ENCODE measurements at regions not wholly inside any gene's neighbourhood (a gene's known extent, or its start where the extent isn't known, plus 50 kb on each side); places are given as distances from the start of the nearest gene placed in this dataset.

DNA sequence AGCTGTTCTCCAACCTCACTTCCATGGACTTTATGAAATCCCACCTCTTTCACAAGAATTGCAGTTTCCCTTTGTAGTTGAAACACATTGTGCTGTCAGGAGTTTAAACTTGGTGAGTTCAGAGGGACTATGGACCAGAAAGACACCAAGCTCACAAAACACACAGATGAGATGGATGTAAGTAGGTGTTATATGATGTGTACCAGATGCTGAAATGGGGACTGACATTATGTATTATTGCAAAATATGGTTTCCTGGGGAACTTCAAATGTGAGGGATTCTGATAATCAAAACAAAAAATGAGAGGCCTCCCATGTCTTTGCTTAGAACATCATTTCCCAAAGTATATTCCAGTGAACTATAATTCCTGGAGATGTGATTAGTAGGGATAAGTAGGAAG lies 401.1 kb upstream of the ARID1B start (continued):
- TF ChIP-seq POLR2AphosphoS5 (IDR thresholded peaks at IDR 0.05; ENCODE audit: low read depth, low read length): no peak
- TF ChIP-seq EZH2phosphoT487 (IDR thresholded peaks at IDR 0.05; ENCODE audit: borderline replicate concordance): no peak
- TF ChIP-seq, protein P1, sequence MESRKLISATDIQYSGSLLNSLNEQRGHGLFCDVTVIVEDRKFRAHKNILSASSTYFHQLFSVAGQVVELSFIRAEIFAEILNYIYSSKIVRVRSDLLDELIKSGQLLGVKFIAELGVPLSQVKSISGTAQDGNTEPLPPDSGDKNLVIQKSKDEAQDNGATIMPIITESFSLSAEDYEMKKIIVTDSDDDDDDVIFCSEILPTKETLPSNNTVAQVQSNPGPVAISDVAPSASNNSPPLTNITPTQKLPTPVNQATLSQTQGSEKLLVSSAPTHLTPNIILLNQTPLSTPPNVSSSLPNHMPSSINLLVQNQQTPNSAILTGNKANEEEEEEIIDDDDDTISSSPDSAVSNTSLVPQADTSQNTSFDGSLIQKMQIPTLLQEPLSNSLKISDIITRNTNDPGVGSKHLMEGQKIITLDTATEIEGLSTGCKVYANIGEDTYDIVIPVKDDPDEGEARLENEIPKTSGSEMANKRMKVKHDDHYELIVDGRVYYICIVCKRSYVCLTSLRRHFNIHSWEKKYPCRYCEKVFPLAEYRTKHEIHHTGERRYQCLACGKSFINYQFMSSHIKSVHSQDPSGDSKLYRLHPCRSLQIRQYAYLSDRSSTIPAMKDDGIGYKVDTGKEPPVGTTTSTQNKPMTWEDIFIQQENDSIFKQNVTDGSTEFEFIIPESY (IDR thresholded peaks at IDR 0.05; ENCODE audit: extremely low read depth, insufficient replicate concordance, low read length): no peak
- TF ChIP-seq, protein P2, sequence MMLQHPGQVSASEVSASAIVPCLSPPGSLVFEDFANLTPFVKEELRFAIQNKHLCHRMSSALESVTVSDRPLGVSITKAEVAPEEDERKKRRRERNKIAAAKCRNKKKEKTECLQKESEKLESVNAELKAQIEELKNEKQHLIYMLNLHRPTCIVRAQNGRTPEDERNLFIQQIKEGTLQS (IDR thresholded peaks at IDR 0.05): no peak
- TF ChIP-seq, protein P3, sequence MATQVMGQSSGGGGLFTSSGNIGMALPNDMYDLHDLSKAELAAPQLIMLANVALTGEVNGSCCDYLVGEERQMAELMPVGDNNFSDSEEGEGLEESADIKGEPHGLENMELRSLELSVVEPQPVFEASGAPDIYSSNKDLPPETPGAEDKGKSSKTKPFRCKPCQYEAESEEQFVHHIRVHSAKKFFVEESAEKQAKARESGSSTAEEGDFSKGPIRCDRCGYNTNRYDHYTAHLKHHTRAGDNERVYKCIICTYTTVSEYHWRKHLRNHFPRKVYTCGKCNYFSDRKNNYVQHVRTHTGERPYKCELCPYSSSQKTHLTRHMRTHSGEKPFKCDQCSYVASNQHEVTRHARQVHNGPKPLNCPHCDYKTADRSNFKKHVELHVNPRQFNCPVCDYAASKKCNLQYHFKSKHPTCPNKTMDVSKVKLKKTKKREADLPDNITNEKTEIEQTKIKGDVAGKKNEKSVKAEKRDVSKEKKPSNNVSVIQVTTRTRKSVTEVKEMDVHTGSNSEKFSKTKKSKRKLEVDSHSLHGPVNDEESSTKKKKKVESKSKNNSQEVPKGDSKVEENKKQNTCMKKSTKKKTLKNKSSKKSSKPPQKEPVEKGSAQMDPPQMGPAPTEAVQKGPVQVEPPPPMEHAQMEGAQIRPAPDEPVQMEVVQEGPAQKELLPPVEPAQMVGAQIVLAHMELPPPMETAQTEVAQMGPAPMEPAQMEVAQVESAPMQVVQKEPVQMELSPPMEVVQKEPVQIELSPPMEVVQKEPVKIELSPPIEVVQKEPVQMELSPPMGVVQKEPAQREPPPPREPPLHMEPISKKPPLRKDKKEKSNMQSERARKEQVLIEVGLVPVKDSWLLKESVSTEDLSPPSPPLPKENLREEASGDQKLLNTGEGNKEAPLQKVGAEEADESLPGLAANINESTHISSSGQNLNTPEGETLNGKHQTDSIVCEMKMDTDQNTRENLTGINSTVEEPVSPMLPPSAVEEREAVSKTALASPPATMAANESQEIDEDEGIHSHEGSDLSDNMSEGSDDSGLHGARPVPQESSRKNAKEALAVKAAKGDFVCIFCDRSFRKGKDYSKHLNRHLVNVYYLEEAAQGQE (IDR thresholded peaks at IDR 0.05; ENCODE audit: low read depth): no peak
- TF ChIP-seq SIN3A (IDR thresholded peaks at IDR 0.05; ENCODE audit: low read depth): no peak
- no peak for TF ChIP-seq FOSL1 (IDR thresholded peaks at IDR 0.05; ENCODE audit: low read depth)
- no peak for TF ChIP-seq SRF (IDR thresholded peaks at IDR 0.05; ENCODE audit: low read depth)

DNA sequence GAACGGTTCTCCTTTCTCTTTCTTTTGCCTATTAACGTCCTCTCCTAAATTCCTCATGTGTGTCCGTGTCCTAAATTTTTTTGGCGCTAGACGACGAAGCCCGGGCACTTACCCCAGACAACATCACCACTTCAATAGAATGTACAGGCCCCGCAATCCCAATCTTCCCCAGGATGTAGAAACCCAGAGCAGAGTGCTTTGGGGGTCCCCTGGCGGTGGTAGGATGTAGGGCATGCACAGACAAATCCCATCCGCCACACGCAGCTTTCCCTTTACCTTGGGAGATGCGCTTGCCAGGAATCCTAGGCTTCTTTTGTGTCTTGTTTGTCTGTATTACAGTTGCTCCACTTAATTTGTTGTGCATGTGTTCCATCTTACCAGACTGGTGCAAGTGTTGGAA lies 417.3 kb upstream of the ARID1B start:
- Histone ChIP-seq H3K9me2 (ENCODE audit: insufficient read depth) (no peaks in the 10 kb centered on the region), H3K9me3 (ENCODE audit: control insufficient read depth in 1 of 2, insufficient read depth in 1 of 2, low read depth in 1 of 2, low read length in 2 of 2) (no peaks in the 10 kb centered on the region), H2AFZ (ENCODE audit: low read depth, low read length, poor library complexity, severe bottlenecking) (no peak overlapping the region), H3K4me1 (ENCODE audit: control insufficient read depth in 1 of 2, insufficient read depth in 2 of 2, low read length in 2 of 2) (no peaks in the 10 kb centered on the region), H4K20me1 (ENCODE audit: insufficient read depth) (no peaks in the 10 kb centered on the region), H3K36me3 (ENCODE audit: control insufficient read depth in 1 of 2, insufficient read depth in 2 of 2, low read length in 2 of 2) (no peaks in the 10 kb centered on the region), H3K27me3 (ENCODE audit: insufficient read depth, low read length) (no peaks in the 10 kb centered on the region), H3K4me2 (ENCODE audit: low read length) (no peak overlapping the region), H3K79me2 (ENCODE audit: insufficient read depth, low read length) (no peaks in the 10 kb centered on the region), H3K27ac (ENCODE audit: low read depth, low read length) (no peak overlapping the region), H3K4me3 (replicated peaks in 1 of 2; ENCODE audit: low read depth in 1 of 2, low read length in 2 of 2) (no peak overlapping the region), H3K9ac (ENCODE audit: low read length) (no peak overlapping the region)
- ATAC-seq (peak; percentile 47; the same call in 1 of the 2 replicates), DNase-seq (ENCODE audit: low read depth, low spot score) (no peak)
- TF ChIP-seq SRF (IDR thresholded peaks at IDR 0.05; ENCODE audit: low read depth) (no peak), FOSL1 (IDR thresholded peaks at IDR 0.05; ENCODE audit: low read depth) (no peak), RAD21 (IDR thresholded peaks at IDR 0.05; ENCODE audit: low read depth) (peak; percentile 48)
- TF ChIP-seq, protein P4, sequence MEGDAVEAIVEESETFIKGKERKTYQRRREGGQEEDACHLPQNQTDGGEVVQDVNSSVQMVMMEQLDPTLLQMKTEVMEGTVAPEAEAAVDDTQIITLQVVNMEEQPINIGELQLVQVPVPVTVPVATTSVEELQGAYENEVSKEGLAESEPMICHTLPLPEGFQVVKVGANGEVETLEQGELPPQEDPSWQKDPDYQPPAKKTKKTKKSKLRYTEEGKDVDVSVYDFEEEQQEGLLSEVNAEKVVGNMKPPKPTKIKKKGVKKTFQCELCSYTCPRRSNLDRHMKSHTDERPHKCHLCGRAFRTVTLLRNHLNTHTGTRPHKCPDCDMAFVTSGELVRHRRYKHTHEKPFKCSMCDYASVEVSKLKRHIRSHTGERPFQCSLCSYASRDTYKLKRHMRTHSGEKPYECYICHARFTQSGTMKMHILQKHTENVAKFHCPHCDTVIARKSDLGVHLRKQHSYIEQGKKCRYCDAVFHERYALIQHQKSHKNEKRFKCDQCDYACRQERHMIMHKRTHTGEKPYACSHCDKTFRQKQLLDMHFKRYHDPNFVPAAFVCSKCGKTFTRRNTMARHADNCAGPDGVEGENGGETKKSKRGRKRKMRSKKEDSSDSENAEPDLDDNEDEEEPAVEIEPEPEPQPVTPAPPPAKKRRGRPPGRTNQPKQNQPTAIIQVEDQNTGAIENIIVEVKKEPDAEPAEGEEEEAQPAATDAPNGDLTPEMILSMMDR (IDR thresholded peaks at IDR 0.05 in 2 of 3, conservative IDR thresholded peaks at IDR 0.05 in 1 of 3; ENCODE audit: borderline replicate concordance in 1 of 3, insufficient read depth in 1 of 3, low read depth in 2 of 3, low read length in 2 of 3): peak in 2 of 3 experiments; percentile 43 to 44; a peak in 4 of 6 replicates
- BruUV-seq (replicated peaks): no TSS peak
- intact Hi-C loops (cut with micrococcal nuclease): no loop called here
- RAD21 ChIA-PET (ENCODE audit: low non-redundant PET in 1 of 2, low total read pairs in 2 of 2, uncharacterized antibody in 2 of 2, unreplicated experiment in 2 of 2): no interaction called here
- CTCF ChIA-PET: no interaction called here
- POLR2A ChIA-PET: no interaction called here
